ENCODE measurements at regions not wholly inside any gene's neighbourhood (a gene's known extent, or its start where the extent isn't known, plus 50 kb on each side); places are given as distances from the start of the nearest gene placed in this dataset.

DNA sequence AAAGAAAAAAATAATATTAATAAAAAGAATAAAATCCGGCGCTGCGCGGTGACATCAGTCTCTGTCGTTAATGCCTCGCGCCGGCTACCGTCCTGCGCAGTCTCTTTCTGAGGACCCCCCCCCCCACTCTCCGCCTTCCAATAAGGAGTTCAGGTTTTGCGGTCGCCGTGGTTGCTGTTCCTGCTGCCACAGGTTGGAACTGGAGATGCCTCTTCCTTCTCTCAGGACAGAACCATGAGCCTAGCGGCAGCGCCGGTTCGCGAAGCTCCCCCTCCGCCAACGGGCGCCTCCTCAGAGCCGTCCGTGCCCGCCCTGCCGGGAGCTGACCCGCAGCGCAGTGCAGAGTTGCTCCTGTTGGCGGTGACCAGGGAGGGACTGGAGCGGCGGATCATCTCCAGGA is 2093.4 kb downstream of the TP53TG3F start:
- TF ChIP-seq, protein P1, sequence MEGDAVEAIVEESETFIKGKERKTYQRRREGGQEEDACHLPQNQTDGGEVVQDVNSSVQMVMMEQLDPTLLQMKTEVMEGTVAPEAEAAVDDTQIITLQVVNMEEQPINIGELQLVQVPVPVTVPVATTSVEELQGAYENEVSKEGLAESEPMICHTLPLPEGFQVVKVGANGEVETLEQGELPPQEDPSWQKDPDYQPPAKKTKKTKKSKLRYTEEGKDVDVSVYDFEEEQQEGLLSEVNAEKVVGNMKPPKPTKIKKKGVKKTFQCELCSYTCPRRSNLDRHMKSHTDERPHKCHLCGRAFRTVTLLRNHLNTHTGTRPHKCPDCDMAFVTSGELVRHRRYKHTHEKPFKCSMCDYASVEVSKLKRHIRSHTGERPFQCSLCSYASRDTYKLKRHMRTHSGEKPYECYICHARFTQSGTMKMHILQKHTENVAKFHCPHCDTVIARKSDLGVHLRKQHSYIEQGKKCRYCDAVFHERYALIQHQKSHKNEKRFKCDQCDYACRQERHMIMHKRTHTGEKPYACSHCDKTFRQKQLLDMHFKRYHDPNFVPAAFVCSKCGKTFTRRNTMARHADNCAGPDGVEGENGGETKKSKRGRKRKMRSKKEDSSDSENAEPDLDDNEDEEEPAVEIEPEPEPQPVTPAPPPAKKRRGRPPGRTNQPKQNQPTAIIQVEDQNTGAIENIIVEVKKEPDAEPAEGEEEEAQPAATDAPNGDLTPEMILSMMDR (IDR thresholded peaks at IDR 0.05), result no peak
- TF ChIP-seq EZH2 (IDR thresholded peaks at IDR 0.05; ENCODE audit: borderline replicate concordance, insufficient read depth, low read depth, low read length, poor library complexity, severe bottlenecking), result no peak

Measured in B cell (primary cell).